ENCODE measurements at regions not wholly inside any gene's neighbourhood (a gene's known extent, or its start where the extent isn't known, plus 50 kb on each side); places are given as distances from the start of the nearest gene placed in this dataset.

- no peak for TF ChIP-seq TCF12 (IDR thresholded peaks at IDR 0.05; ENCODE audit: low read depth, low read length)
- TF ChIP-seq FOXK2 (IDR thresholded peaks at IDR 0.05) = no peak
- TF ChIP-seq MXI1 (IDR thresholded peaks at IDR 0.05; ENCODE audit: low read depth, low read length) = no peak
- no peak for TF ChIP-seq BCL11A (IDR thresholded peaks at IDR 0.05; ENCODE audit: low read depth, low read length)
- TF ChIP-seq POLR2A (IDR thresholded peaks at IDR 0.05; ENCODE audit: low read depth, low read length) = no peak
- TF ChIP-seq RAD21 (IDR thresholded peaks at IDR 0.05; ENCODE audit: insufficient read depth, low read depth, low read length) = no peak
- no peak for TF ChIP-seq CTCF (IDR thresholded peaks at IDR 0.05 in 2 of 3, conservative IDR thresholded peaks at IDR 0.05 in 1 of 3; ENCODE audit: control insufficient read depth in 2 of 3, extremely low read depth in 1 of 3, insufficient read depth in 1 of 3, low read depth in 3 of 3, low read length in 3 of 3)
- TF ChIP-seq MAX (IDR thresholded peaks at IDR 0.05; ENCODE audit: low read depth, low read length) = no peak
- no peak for TF ChIP-seq CEBPB (IDR thresholded peaks at IDR 0.05; ENCODE audit: borderline replicate concordance in 1 of 2, low read depth in 2 of 2, low read length in 2 of 2)
- TF ChIP-seq SMC3 (IDR thresholded peaks at IDR 0.05; ENCODE audit: borderline replicate concordance, low read length) = no peak
- TF ChIP-seq ATF2 (IDR thresholded peaks at IDR 0.05; ENCODE audit: low read length) = no peak
- TF ChIP-seq FOXM1 (IDR thresholded peaks at IDR 0.05; ENCODE audit: low read depth, low read length) = no peak
- no peak for TF ChIP-seq ZSCAN29 (IDR thresholded peaks at IDR 0.05)
Observed at GRCh38 chr17:54626146-54626703, 274.4 kb upstream of the TOM1L1 start.

Data from GM12878 (cell line).